Superior temporal gyrus (tissue), 1 donor: ENCODE measurements at regions not wholly inside any gene's neighbourhood (a gene's known extent, or its start where the extent isn't known, plus 50 kb on each side); places are given as distances from the start of the nearest gene placed in this dataset.
"Not testable (repeated sequence)": the region's sequence is repeated elsewhere in the genome, so short reads cannot be mapped to it uniquely, and the experiment has no call there.

ENCODE experiments used
- DNase-seq: peaks from one replicate; pipeline ENCODE4 v3.0.0-alpha.2; 2016; ENCODE audit errors: extremely low spot score

- no peak for DNase-seq
Observed at GRCh38 chr4:155592179-155592937, 74.3 kb upstream of the GUCY1A1 start.

- DNase-seq, result no peak
Observed at GRCh38 chr4:155591738-155592143, 74.9 kb upstream of the GUCY1A1 start.

GRCh38 chr4:155590796-155591585, 75.7 kb upstream of the GUCY1A1 start:
- no peak for DNase-seq

GRCh38 chr4:155588437-155588836, 78.2 kb upstream of the GUCY1A1 start:
- no peak for DNase-seq

- DNase-seq, result no peak
Observed at GRCh38 chr4:155587766-155588165, 78.9 kb upstream of the GUCY1A1 start.

GRCh38 chr4:155582971-155583437, 83.6 kb upstream of the GUCY1A1 start:
- DNase-seq, result no peak

- no peak for DNase-seq
Observed at GRCh38 chr4:155582041-155582440, 84.6 kb upstream of the GUCY1A1 start.

- no peak for DNase-seq
Observed at GRCh38 chr4:155578726-155579370, 87.8 kb upstream of the GUCY1A1 start.

- no peak for DNase-seq
Observed at GRCh38 chr4:155578219-155578618, 88.4 kb upstream of the GUCY1A1 start.

GRCh38 chr4:155574329-155574728, 92.3 kb upstream of the GUCY1A1 start:
- not testable (repeated sequence) for DNase-seq

- DNase-seq, result no peak
Observed at GRCh38 chr4:155573126-155573525, 93.5 kb upstream of the GUCY1A1 start.

- DNase-seq, result no peak
Observed at GRCh38 chr4:155572106-155572703, 94.4 kb upstream of the GUCY1A1 start.

- no peak for DNase-seq
Observed at GRCh38 chr4:155571184-155571944, 95.3 kb upstream of the GUCY1A1 start.

- no peak for DNase-seq
Observed at GRCh38 chr4:155570661-155571060, 96.0 kb upstream of the GUCY1A1 start.

GRCh38 chr4:155569960-155570515, 96.6 kb upstream of the GUCY1A1 start:
- DNase-seq, result no peak

- no peak for DNase-seq
Observed at GRCh38 chr4:155569471-155569870, 97.2 kb upstream of the GUCY1A1 start.

GRCh38 chr4:155568641-155569220, 97.9 kb upstream of the GUCY1A1 start:
- DNase-seq, result no peak

- DNase-seq, result no peak
Observed at GRCh38 chr4:155566354-155566753, 100.3 kb upstream of the GUCY1A1 start.

GRCh38 chr4:155565776-155566175, 100.9 kb upstream of the GUCY1A1 start:
- DNase-seq, result no peak

- no peak for DNase-seq
Observed at GRCh38 chr4:155565330-155565729, 101.3 kb upstream of the GUCY1A1 start.

GRCh38 chr4:155564880-155565279, 101.8 kb upstream of the GUCY1A1 start:
- no peak for DNase-seq
